ENCODE measurements at regions not wholly inside any gene's neighbourhood (a gene's known extent, or its start where the extent isn't known, plus 50 kb on each side); places are given as distances from the start of the nearest gene placed in this dataset.

DNA sequence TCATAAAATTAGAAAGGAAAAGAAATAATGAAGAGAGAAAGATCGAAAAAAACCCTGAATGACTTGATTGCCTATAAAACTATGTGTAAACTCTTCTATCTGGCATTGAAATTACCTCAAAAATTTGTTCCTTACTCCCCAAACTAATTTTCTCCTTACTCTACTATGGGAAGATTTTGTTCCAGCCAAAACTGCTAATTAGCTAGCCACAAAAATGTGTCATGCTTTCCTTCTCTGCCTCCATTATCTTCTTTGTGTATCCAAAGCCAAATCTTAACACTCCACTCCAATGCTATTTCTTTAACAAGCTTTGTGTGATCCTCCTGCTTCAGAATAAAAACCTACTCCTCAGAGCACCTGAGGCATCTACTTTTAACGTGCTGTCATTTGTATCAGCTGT, 831.2 kb downstream of the METTL15 start:
- Histone ChIP-seq H3K36me3 (ENCODE audit: insufficient read depth, insufficient read length, low read length) (no peaks in the 10 kb centered on the region), H3K9me3 (ENCODE audit: insufficient read depth, low read length) (no peaks in the 10 kb centered on the region), H3K4me3 (ENCODE audit: insufficient read length, low read depth) (no peak overlapping the region), H3K9ac (ENCODE audit: insufficient read length, low read depth) (no peak overlapping the region), H3K27me3 (ENCODE audit: insufficient read depth, insufficient read length) (no peaks in the 10 kb centered on the region), H3K4me1 (ENCODE audit: insufficient read depth, insufficient read length) (no peaks in the 10 kb centered on the region)
- no peak for TF ChIP-seq ZNF274 (IDR thresholded peaks at IDR 0.05; ENCODE audit: low read depth, low read length)
- no peak for TF ChIP-seq SUZ12 (IDR thresholded peaks at IDR 0.05; ENCODE audit: extremely low read depth, insufficient read depth, insufficient read length)
- TF ChIP-seq YY1 (IDR thresholded peaks at IDR 0.05; ENCODE audit: insufficient read depth, insufficient read length) = no peak
- no peak for DNase-seq (ENCODE audit: low read depth, low spot score)

DNA sequence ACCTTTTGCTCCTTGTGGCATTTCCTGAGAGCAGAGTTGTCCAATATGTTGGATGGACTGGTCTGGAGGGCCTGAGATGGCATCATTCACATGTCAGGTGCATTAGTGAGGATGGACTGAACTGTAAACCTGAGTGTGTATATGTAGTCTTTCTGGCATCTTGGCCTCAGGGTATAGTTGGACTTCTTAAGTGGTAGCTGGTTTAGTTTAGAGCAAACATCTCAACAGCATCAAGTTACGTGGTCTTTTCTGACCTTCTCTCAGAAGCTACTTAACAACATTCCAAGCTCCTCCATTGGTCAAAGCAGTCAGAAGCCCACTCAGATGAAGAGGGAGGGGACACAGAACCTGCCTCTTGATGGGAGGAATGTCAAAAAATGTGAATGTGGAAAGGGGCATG, 829.9 kb downstream of the METTL15 start:
- H3K4me1 ChIP-seq (ENCODE audit: insufficient read depth, insufficient read length) = no peaks in the 10 kb centered on the region
- DNase-seq (ENCODE audit: low read depth, low spot score) = no peak
- TF ChIP-seq YY1 (IDR thresholded peaks at IDR 0.05; ENCODE audit: insufficient read depth, insufficient read length) (no peak), SUZ12 (IDR thresholded peaks at IDR 0.05; ENCODE audit: extremely low read depth, insufficient read depth, insufficient read length) (no peak), ZNF274 (IDR thresholded peaks at IDR 0.05; ENCODE audit: low read depth, low read length) (no peak)
- no peaks in the 10 kb centered on the region for H3K36me3 ChIP-seq (ENCODE audit: insufficient read depth, insufficient read length, low read length)
- H3K27me3 ChIP-seq (ENCODE audit: insufficient read depth, insufficient read length) = no peaks in the 10 kb centered on the region
- H3K9me3 ChIP-seq (ENCODE audit: insufficient read depth, low read length) = no peaks in the 10 kb centered on the region
- no peak overlapping the region for H3K4me3 ChIP-seq (ENCODE audit: insufficient read length, low read depth)
- H3K9ac ChIP-seq (ENCODE audit: insufficient read length, low read depth) = no peak overlapping the region

DNA sequence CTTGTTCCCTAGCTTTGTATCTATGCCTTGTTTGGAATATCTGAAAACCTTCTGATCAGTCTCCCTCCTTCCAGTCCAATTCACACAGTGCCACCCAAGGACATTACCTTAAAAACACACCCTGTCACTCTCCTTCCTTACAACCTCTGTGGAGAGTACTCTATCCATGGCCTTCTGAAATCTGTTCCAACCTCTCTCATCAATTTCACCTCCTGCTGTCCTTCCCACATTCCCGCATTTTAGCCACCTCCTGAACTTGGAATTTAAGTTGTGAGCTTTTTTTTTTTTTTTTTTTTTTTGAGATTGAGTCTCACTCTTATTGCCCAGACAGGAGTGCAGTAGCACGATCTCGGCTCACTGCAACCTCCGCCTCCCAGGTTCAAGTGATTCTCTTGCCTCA, 824.8 kb downstream of the METTL15 start:
- peak; percentile 20 for DNase-seq (ENCODE audit: low read depth, low spot score)
- no peaks in the 10 kb centered on the region for H3K36me3 ChIP-seq (ENCODE audit: insufficient read depth, insufficient read length, low read length)
- no peak overlapping the region for H3K4me3 ChIP-seq (ENCODE audit: insufficient read length, low read depth)
- no peak overlapping the region for H3K9ac ChIP-seq (ENCODE audit: insufficient read length, low read depth)
- TF ChIP-seq ZNF274 (IDR thresholded peaks at IDR 0.05; ENCODE audit: low read depth, low read length) (no peak), SUZ12 (IDR thresholded peaks at IDR 0.05; ENCODE audit: extremely low read depth, insufficient read depth, insufficient read length) (no peak), YY1 (IDR thresholded peaks at IDR 0.05; ENCODE audit: insufficient read depth, insufficient read length) (no peak)
- no peaks in the 10 kb centered on the region; the same call in 1 of the 2 replicates for H3K9me3 ChIP-seq (ENCODE audit: insufficient read depth, low read length)
- no peaks in the 10 kb centered on the region for H3K4me1 ChIP-seq (ENCODE audit: insufficient read depth, insufficient read length)
- H3K27me3 ChIP-seq (ENCODE audit: insufficient read depth, insufficient read length) = no peaks in the 10 kb centered on the region

DNA sequence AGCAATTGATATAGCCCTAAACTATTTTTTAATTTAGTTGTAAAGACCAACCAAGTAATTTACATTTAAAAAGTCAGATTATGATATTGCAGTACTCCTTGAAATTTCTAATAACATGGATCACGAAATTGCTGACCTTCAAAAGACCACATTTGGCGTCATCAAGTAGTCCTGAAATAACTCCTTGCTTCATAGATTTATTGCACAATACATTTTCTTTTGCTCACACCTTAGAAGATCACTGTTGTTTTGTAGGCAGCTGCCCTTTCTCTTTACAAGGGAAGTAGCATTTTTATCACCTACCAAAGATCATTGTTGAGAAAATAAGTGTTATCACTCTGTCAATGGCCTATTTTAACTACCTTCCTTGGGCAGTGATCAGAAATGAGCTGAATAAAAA, 815.8 kb downstream of the METTL15 start:
- TF ChIP-seq SUZ12 (IDR thresholded peaks at IDR 0.05; ENCODE audit: extremely low read depth, insufficient read depth, insufficient read length) = no peak
- no peak for TF ChIP-seq ZNF274 (IDR thresholded peaks at IDR 0.05; ENCODE audit: low read depth, low read length)
- no peak for TF ChIP-seq YY1 (IDR thresholded peaks at IDR 0.05; ENCODE audit: insufficient read depth, insufficient read length)
- Histone ChIP-seq H3K9ac (ENCODE audit: insufficient read length, low read depth) (no peak overlapping the region), H3K9me3 (ENCODE audit: insufficient read depth, low read length) (no peaks in the 10 kb centered on the region), H3K4me1 (ENCODE audit: insufficient read depth, insufficient read length) (no peaks in the 10 kb centered on the region), H3K36me3 (ENCODE audit: insufficient read depth, insufficient read length, low read length) (no peaks in the 10 kb centered on the region), H3K4me3 (ENCODE audit: insufficient read length, low read depth) (no peak overlapping the region), H3K27me3 (ENCODE audit: insufficient read depth, insufficient read length) (no peaks in the 10 kb centered on the region)
- no peak for DNase-seq (ENCODE audit: low read depth, low spot score)

DNA sequence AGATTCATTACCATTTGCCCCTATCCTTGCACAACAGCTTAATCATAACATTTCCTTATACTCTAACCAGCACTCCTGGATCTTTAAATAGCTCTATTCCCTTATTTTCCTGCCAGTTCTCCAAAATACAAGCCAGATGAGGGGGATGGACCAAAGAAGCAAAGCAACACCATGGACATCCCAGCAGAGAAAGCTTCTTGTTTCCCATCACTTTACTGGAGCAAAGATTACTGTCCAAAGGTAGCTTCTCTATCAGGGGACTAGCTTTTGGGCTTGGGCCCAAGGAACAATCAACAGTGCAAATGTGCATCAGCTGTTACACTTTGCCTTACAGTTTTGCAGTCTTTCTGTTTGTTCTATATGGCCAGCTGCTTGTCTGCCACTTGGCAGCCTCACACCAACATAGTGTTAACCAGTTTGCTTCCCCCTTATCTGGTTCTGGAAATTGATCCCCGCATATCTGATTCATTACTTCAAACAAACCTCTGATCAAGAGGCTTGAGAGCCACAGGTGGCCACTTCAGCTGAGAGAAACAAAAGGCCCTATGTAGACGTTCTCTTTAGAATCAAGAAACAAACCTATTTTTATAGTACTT, 814.3 kb downstream of the METTL15 start:
- TF ChIP-seq ZNF274 (IDR thresholded peaks at IDR 0.05; ENCODE audit: low read depth, low read length) = no peak
- TF ChIP-seq YY1 (IDR thresholded peaks at IDR 0.05; ENCODE audit: insufficient read depth, insufficient read length) = no peak
- TF ChIP-seq SUZ12 (IDR thresholded peaks at IDR 0.05; ENCODE audit: extremely low read depth, insufficient read depth, insufficient read length) = no peak
- Histone ChIP-seq H3K27me3 (ENCODE audit: insufficient read depth, insufficient read length) (no peaks in the 10 kb centered on the region), H3K4me1 (ENCODE audit: insufficient read depth, insufficient read length) (no peaks in the 10 kb centered on the region), H3K9ac (ENCODE audit: insufficient read length, low read depth) (no peak overlapping the region), H3K9me3 (ENCODE audit: insufficient read depth, low read length) (no peaks in the 10 kb centered on the region), H3K4me3 (ENCODE audit: insufficient read length, low read depth) (no peak overlapping the region), H3K36me3 (ENCODE audit: insufficient read depth, insufficient read length, low read length) (no peaks in the 10 kb centered on the region)
- DNase-seq (ENCODE audit: low read depth, low spot score) = no peak

DNA sequence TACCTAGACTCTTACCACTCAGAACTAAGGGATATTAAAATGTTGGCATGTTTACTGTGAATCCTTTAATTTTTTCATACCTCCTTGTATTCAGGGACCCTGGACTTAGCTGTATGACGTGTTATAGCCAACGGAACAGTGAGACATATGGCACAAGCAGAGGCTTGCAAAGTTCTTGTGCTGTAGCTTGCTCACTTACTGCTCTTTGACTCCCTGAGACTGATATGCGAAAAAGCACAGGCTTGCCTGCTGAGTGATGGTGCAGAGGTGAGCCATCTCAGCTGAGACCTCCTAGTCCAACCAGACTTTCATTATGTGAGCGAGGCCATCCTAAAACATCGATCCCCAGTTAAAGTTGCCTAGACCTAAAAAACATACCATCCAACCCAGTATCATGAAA, 811.0 kb downstream of the METTL15 start:
- no peak overlapping the region for H3K4me3 ChIP-seq (ENCODE audit: insufficient read length, low read depth)
- H3K27me3 ChIP-seq (ENCODE audit: insufficient read depth, insufficient read length) = no peaks in the 10 kb centered on the region
- H3K9me3 ChIP-seq (ENCODE audit: insufficient read depth, low read length) = no peaks in the 10 kb centered on the region
- TF ChIP-seq YY1 (IDR thresholded peaks at IDR 0.05; ENCODE audit: insufficient read depth, insufficient read length) (no peak), SUZ12 (IDR thresholded peaks at IDR 0.05; ENCODE audit: extremely low read depth, insufficient read depth, insufficient read length) (no peak), ZNF274 (IDR thresholded peaks at IDR 0.05; ENCODE audit: low read depth, low read length) (no peak)
- H3K36me3 ChIP-seq (ENCODE audit: insufficient read depth, insufficient read length, low read length) = no peaks in the 10 kb centered on the region
- no peak for DNase-seq (ENCODE audit: low read depth, low spot score)
- no peaks in the 10 kb centered on the region for H3K4me1 ChIP-seq (ENCODE audit: insufficient read depth, insufficient read length)
- H3K9ac ChIP-seq (ENCODE audit: insufficient read length, low read depth) = no peak overlapping the region

DNA sequence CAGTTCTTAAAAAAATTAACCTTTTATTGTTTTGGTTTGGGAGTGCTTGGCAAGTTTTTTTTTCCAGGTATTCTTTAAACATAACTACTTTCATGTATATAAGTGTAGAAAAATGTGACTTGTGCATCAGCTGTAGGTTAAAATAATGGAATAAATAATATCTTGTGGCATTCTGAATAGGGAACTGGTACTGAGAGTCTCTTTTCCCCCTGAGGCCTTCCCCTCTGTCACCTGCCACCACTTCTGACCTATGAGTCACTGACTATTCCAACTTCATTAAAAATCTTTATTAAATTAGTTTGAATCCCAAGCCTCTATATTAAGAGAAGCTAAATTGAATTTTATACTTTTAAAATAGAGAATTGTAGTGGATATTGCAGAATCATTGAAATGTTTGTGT, 805.7 kb downstream of the METTL15 start:
- TF ChIP-seq ZNF274 (IDR thresholded peaks at IDR 0.05; ENCODE audit: low read depth, low read length) (no peak), YY1 (IDR thresholded peaks at IDR 0.05; ENCODE audit: insufficient read depth, insufficient read length) (no peak), SUZ12 (IDR thresholded peaks at IDR 0.05; ENCODE audit: extremely low read depth, insufficient read depth, insufficient read length) (no peak)
- Histone ChIP-seq H3K4me3 (ENCODE audit: insufficient read length, low read depth) (no peak overlapping the region), H3K9me3 (ENCODE audit: insufficient read depth, low read length) (no peaks in the 10 kb centered on the region), H3K36me3 (ENCODE audit: insufficient read depth, insufficient read length, low read length) (no peaks in the 10 kb centered on the region), H3K4me1 (ENCODE audit: insufficient read depth, insufficient read length) (no peaks in the 10 kb centered on the region), H3K27me3 (ENCODE audit: insufficient read depth, insufficient read length) (no peaks in the 10 kb centered on the region), H3K9ac (ENCODE audit: insufficient read length, low read depth) (no peak overlapping the region)
- no peak for DNase-seq (ENCODE audit: low read depth, low spot score)

Measured in NT2/D1 (cell line).